ENCODE measurements at regions not wholly inside any gene's neighbourhood (a gene's known extent, or its start where the extent isn't known, plus 50 kb on each side); places are given as distances from the start of the nearest gene placed in this dataset.
"Not testable (repeated sequence)": the region's sequence is repeated elsewhere in the genome, so short reads cannot be mapped to it uniquely, and the experiment has no call there.

DNA sequence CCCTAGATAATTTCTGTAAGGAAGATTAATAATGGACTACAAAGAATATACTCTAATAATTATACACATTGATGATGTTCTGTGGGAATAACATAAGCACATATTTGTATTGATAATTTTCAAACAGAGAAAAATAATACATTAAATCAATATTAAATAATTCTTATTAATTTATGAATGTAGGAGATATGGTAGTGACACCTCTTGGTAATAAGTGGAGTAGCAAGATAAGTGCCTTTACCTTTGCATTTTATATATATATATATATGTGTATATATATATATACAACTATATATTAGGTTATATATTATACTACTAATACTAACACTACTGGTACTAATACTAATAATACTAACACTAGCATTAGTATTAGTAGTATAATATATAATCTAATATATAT is 905.8 kb downstream of the SLITRK1 start:
- Mint-ChIP-seq H3K36me3 (ENCODE audit: low read depth) (no peaks in the 10 kb centered on the region), H3K27me3 (no peaks in the 10 kb centered on the region), H3K27ac (no peak overlapping the region), H3K4me1 (ENCODE audit: low read depth) (no peaks in the 10 kb centered on the region), H3K4me3 (no peak overlapping the region), H3K9me3 (peaks cover 10% of the 10 kb centered on the region)
- intact Hi-C loops (cut with micrococcal nuclease), result no loop called here

GRCh38 chr13:82963226-82964099 is 918.8 kb downstream of the SLITRK1 start:
- Mint-ChIP-seq H3K4me1 (ENCODE audit: low read depth) (no peaks in the 10 kb centered on the region), H3K27me3 (no peaks in the 10 kb centered on the region), H3K9me3 (peaks cover 14% of the 10 kb centered on the region), H3K4me3 (no peak overlapping the region), H3K36me3 (ENCODE audit: low read depth) (no peaks in the 10 kb centered on the region), H3K27ac (no peak overlapping the region)
- intact Hi-C loops (cut with micrococcal nuclease), result no loop called here

- H3K9me3 Mint-ChIP-seq, result peaks cover 9% of the 10 kb centered on the region
- no peaks in the 10 kb centered on the region for H3K27me3 Mint-ChIP-seq
- H3K4me3 Mint-ChIP-seq, result no peak overlapping the region
- intact Hi-C loops (cut with micrococcal nuclease), result no loop called here
- no peaks in the 10 kb centered on the region for H3K4me1 Mint-ChIP-seq (ENCODE audit: low read depth)
- no peak overlapping the region for H3K27ac Mint-ChIP-seq
- H3K36me3 Mint-ChIP-seq (ENCODE audit: low read depth), result no peaks in the 10 kb centered on the region
Observed at GRCh38 chr13:82962397-82962796, 919.9 kb downstream of the SLITRK1 start.

- H3K36me3 Mint-ChIP-seq (ENCODE audit: low read depth), result no peaks in the 10 kb centered on the region
- H3K27ac Mint-ChIP-seq, result no peak overlapping the region
- intact Hi-C loops (cut with micrococcal nuclease), result no loop called here
- H3K4me1 Mint-ChIP-seq (ENCODE audit: low read depth), result no peaks in the 10 kb centered on the region
- no peaks in the 10 kb centered on the region for H3K27me3 Mint-ChIP-seq
- peaks cover 9% of the 10 kb centered on the region for H3K9me3 Mint-ChIP-seq
- H3K4me3 Mint-ChIP-seq, result no peak overlapping the region
Observed at GRCh38 chr13:82961757-82962156, 920.5 kb downstream of the SLITRK1 start.

DNA sequence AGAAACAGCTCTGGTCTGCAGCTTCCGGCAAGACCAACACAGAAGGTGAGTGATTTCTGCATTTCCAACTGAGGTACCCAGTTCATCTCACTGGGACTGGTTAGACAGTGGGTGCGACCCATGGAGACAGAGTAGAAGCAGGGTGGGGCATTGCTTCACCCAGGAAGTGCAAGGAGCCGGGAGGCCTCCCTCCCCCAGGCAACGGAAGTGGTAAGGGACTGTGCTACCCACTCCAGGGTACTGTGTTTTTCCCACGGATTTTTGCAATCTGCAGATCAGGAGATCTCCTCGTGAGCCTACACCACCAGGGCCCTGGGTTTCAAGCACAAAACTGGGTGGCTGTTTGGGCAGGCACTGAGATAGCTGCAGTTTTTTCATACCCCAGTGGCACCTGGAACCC is 929.9 kb downstream of the SLITRK1 start:
- H3K4me1 Mint-ChIP-seq (ENCODE audit: low read depth); intact Hi-C loops (cut with micrococcal nuclease); H3K27ac Mint-ChIP-seq; H3K36me3 Mint-ChIP-seq (ENCODE audit: low read depth); H3K27me3 Mint-ChIP-seq; H3K4me3 Mint-ChIP-seq: not testable (repeated sequence)
- H3K9me3 Mint-ChIP-seq, result peaks cover 57% of the 10 kb centered on the region

- Mint-ChIP-seq H3K27me3 (no peaks in the 10 kb centered on the region), H3K9me3 (peaks cover 31% of the 10 kb centered on the region), H3K4me1 (ENCODE audit: low read depth) (no peaks in the 10 kb centered on the region), H3K36me3 (ENCODE audit: low read depth) (no peaks in the 10 kb centered on the region), H3K4me3 (no peak overlapping the region), H3K27ac (no peak overlapping the region)
- intact Hi-C loops (cut with micrococcal nuclease), result no loop called here
Observed at GRCh38 chr13:82947683-82948082, 934.6 kb downstream of the SLITRK1 start.

DNA sequence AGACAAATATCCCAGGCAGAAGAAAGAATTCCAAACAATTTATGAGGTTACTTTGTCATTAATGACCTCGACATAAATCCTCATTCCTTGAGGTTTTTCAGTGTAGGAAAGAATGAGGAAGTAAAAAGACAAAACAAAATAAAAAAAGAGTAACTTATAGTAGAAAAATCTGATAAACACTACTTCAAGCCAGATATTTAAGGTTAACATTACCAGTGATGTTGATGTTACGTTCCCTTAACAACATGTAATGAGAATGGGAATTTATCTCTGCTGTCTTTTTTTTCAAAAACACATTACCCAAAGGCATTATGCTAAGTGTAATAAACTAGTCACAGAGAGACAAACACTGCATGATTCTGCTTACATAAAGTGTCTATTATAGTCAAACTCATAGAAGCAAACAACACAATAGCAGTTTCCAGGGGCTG is 935.1 kb downstream of the SLITRK1 start:
- H3K9me3 Mint-ChIP-seq, result peaks cover 26% of the 10 kb centered on the region
- intact Hi-C loops (cut with micrococcal nuclease), result no loop called here
- H3K4me1 Mint-ChIP-seq (ENCODE audit: low read depth), result no peaks in the 10 kb centered on the region
- no peaks in the 10 kb centered on the region for H3K27me3 Mint-ChIP-seq
- H3K4me3 Mint-ChIP-seq, result no peak overlapping the region
- H3K27ac Mint-ChIP-seq, result no peak overlapping the region
- no peaks in the 10 kb centered on the region for H3K36me3 Mint-ChIP-seq (ENCODE audit: low read depth)

DNA sequence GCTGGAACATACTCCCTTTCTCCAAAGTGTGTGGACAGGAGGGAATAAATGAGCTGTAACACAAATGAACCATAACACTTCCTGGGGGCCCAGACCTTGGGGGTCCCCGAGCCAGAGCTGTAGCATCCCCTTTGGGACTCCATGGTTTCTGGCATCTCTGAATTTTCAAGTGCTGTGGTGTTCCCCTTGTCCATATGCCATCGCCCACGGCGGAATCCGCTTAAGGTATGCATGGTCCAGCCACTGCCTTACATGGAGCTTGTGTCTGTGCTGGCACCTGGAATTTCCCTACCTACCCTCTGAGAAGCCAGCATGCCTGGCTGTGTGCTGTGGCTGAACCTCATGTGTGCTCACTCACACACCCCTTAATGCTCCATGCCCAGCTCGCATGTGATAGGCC is 943.6 kb downstream of the SLITRK1 start:
- no peaks in the 10 kb centered on the region for H3K36me3 Mint-ChIP-seq (ENCODE audit: low read depth)
- no peaks in the 10 kb centered on the region for H3K4me1 Mint-ChIP-seq (ENCODE audit: low read depth)
- H3K27me3 Mint-ChIP-seq, result no peaks in the 10 kb centered on the region
- intact Hi-C loops (cut with micrococcal nuclease), result no loop called here
- no peak overlapping the region for H3K27ac Mint-ChIP-seq
- peaks cover 22% of the 10 kb centered on the region for H3K9me3 Mint-ChIP-seq
- H3K4me3 Mint-ChIP-seq, result no peak overlapping the region

DNA sequence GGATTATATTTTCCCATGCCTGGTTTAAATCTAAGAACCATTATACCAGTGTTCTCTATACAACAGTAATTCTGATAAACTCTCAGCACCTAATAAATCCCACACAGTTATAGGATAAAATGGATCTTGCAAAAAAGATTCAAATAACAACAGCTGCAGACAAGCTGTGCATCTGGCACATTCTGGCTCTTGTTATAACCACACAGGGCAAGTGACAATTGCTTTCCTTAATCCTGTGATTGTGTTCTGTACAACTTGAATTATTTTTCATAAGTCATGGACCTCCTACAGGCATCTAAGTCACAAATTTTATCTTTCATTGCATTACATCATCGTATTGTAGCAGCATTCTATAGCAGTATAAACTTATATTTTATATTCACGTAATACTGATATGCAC is 948.3 kb downstream of the SLITRK1 start:
- Mint-ChIP-seq H3K27me3 (no peaks in the 10 kb centered on the region), H3K36me3 (ENCODE audit: low read depth) (no peaks in the 10 kb centered on the region), H3K4me1 (ENCODE audit: low read depth) (no peaks in the 10 kb centered on the region), H3K27ac (no peak overlapping the region), H3K9me3 (peaks cover 31% of the 10 kb centered on the region), H3K4me3 (no peak overlapping the region)
- intact Hi-C loops (cut with micrococcal nuclease), result no loop called here

DNA sequence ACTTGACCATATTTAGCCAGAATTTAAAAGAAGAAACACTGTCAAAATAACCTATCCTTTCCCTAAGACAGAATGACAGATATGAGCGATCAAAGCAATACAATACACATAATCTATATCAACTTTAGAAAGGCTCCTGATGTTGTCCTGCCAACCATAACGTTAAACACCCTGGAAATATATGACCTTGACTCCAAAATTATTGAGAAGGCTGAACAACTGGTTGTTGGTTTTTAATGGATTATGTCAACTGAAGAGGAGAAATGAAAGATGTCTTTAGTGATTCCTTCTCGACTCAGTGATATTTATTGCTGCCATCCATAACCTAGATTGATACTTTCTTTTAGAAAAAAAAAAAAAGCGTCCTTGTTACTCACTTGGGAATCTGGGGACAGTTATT is 957.2 kb downstream of the SLITRK1 start:
- Mint-ChIP-seq H3K9me3 (peaks cover 27% of the 10 kb centered on the region), H3K4me1 (ENCODE audit: low read depth) (no peaks in the 10 kb centered on the region), H3K27me3 (no peaks in the 10 kb centered on the region), H3K27ac (no peak overlapping the region), H3K4me3 (no peak overlapping the region), H3K36me3 (ENCODE audit: low read depth) (no peaks in the 10 kb centered on the region)
- intact Hi-C loops (cut with micrococcal nuclease), result no loop called here

- no peak overlapping the region for H3K27ac Mint-ChIP-seq
- no peaks in the 10 kb centered on the region for H3K4me1 Mint-ChIP-seq (ENCODE audit: low read depth)
- H3K4me3 Mint-ChIP-seq, result no peak overlapping the region
- intact Hi-C loops (cut with micrococcal nuclease), result no loop called here
- no peaks in the 10 kb centered on the region for H3K27me3 Mint-ChIP-seq
- no peaks in the 10 kb centered on the region for H3K36me3 Mint-ChIP-seq (ENCODE audit: low read depth)
- peaks cover 23% of the 10 kb centered on the region for H3K9me3 Mint-ChIP-seq
Observed at GRCh38 chr13:82917984-82918383, 964.3 kb downstream of the SLITRK1 start.

GRCh38 chr13:82912564-82912963 is 969.7 kb downstream of the SLITRK1 start:
- H3K4me1 Mint-ChIP-seq (ENCODE audit: low read depth), result no peaks in the 10 kb centered on the region
- H3K9me3 Mint-ChIP-seq, result peaks cover 8% of the 10 kb centered on the region
- intact Hi-C loops (cut with micrococcal nuclease), result no loop called here
- H3K36me3 Mint-ChIP-seq (ENCODE audit: low read depth), result no peaks in the 10 kb centered on the region
- H3K27ac Mint-ChIP-seq, result no peak overlapping the region
- H3K4me3 Mint-ChIP-seq, result no peak overlapping the region
- no peaks in the 10 kb centered on the region for H3K27me3 Mint-ChIP-seq

DNA sequence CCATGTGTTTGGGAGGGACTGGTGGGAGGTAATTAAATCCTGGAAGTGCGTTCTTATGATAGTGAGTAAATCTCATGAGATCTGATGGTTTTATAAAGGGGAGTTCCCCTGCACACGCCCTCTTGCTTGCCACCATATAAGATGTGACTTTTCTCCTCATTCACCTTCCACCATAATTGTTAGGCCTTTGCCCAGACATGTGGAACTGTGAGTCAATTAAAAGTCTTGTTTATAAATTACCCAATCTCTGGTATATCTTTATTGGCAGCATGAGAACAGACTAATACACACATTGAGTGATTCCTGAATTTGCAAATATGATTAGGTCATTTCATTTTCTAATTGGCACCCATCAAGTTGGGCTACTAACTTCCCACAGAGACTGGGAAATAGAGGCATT is 977.2 kb downstream of the SLITRK1 start:
- H3K27me3 Mint-ChIP-seq, result no peaks in the 10 kb centered on the region
- intact Hi-C loops (cut with micrococcal nuclease), result no loop called here

DNA sequence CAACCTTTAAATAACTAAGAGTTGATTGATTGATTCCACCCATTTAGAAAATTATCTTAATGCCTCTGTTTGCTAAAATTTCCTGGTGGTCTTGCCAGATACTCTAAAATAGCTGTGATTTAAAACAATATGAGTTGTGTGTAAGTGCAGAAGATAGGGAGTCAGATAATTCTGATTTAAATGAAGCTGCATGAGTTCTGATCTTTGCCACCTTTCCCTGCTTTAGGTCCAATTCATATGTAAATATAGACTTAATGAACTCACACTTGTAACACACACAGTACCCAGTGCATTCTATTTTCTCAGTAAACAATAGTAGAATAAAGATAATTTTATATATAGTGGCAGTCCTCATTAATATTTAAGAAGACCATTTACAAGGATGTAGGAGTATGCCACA is 981.8 kb downstream of the SLITRK1 start:
- no peak overlapping the region for H3K27ac Mint-ChIP-seq
- H3K4me1 Mint-ChIP-seq (ENCODE audit: low read depth), result no peaks in the 10 kb centered on the region
- no peaks in the 10 kb centered on the region for H3K27me3 Mint-ChIP-seq
- peaks cover 21% of the 10 kb centered on the region for H3K9me3 Mint-ChIP-seq
- intact Hi-C loops (cut with micrococcal nuclease), result no loop called here
- H3K36me3 Mint-ChIP-seq (ENCODE audit: low read depth), result no peaks in the 10 kb centered on the region
- H3K4me3 Mint-ChIP-seq, result no peak overlapping the region

More for the DNA sequence above, 977.2 kb downstream of the SLITRK1 start:
- Mint-ChIP-seq H3K4me3 (no peak overlapping the region), H3K27ac (no peak overlapping the region), H3K4me1 (ENCODE audit: low read depth) (no peaks in the 10 kb centered on the region), H3K36me3 (ENCODE audit: low read depth) (no peaks in the 10 kb centered on the region), H3K9me3 (peaks cover 2% of the 10 kb centered on the region)

DNA sequence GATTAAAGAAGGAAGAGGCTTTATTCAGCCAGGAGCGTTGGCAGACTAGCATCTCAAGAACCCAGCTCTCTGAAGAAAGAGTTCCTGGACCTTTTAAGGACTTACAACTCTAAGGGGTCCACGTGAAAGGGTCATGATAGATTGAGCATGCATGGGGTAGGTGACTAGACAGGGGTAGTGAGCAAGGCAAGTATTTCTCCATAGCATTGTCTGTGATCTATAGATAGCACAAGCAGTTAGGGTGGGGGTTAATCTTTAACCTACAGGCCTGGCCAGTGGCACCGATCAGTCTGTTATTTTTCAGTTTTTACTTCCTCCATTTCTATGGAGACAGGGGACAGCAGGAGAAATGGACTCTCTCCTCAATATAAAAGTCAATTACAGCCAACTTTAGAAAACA is 983.7 kb downstream of the SLITRK1 start:
- intact Hi-C loops (cut with micrococcal nuclease), result no loop called here
- Mint-ChIP-seq H3K4me1 (ENCODE audit: low read depth) (no peaks in the 10 kb centered on the region), H3K4me3 (no peak overlapping the region), H3K27ac (no peak overlapping the region), H3K9me3 (peaks cover 21% of the 10 kb centered on the region), H3K27me3 (no peaks in the 10 kb centered on the region), H3K36me3 (ENCODE audit: low read depth) (no peaks in the 10 kb centered on the region)

All from dendritic cell treated with granulocyte-macrophage colony-stimulating factor and Interleukin-4, amounts not matched to agents 40 ng/mL and 50 ng/mL, for 4 days (primary cell).